Mesodermal cell (in vitro differentiated cells): ENCODE measurements at regions not wholly inside any gene's neighbourhood (a gene's known extent, or its start where the extent isn't known, plus 50 kb on each side); places are given as distances from the start of the nearest gene placed in this dataset.
"Not testable (repeated sequence)": the region's sequence is repeated elsewhere in the genome, so short reads cannot be mapped to it uniquely, and the experiment has no call there.

Experiments
- H3K27ac ChIP-seq: 2 replicates; pipeline ENCODE4 v1.7.0; 2013; ENCODE audit warnings: mild to moderate bottlenecking, low read depth, low read length, moderate library complexity; ENCODE audit not compliant: severe bottlenecking
- H3K36me3 ChIP-seq: 2 replicates; pipeline ENCODE4 v1.7.1; 2013; ENCODE audit warnings: mild to moderate bottlenecking, low read length, moderate library complexity; ENCODE audit not compliant: control insufficient read depth, insufficient read depth
- H3K4me1 ChIP-seq: one replicate; pipeline ENCODE4 v1.7.1; 2013; ENCODE audit warnings: mild to moderate bottlenecking, low read length; ENCODE audit not compliant: insufficient read depth, control insufficient read depth, poor library complexity, severe bottlenecking
- H3K4me3 ChIP-seq: 2 replicates; pipeline ENCODE4 v1.7.0; 2013; ENCODE audit warnings: low read length, control low read depth, mild to moderate bottlenecking; ENCODE audit not compliant: insufficient read depth, poor library complexity, severe bottlenecking; ENCODE audit errors: extremely low read depth
- H3K9me3 ChIP-seq: 2 replicates; pipeline ENCODE4 v1.7.1; 2013; ENCODE audit warnings: mild to moderate bottlenecking, low read length, moderate library complexity; ENCODE audit not compliant: control insufficient read depth
- whole genome bisulfite sequencing, 2 experiments: methylation state at CpG; one replicate each; pipeline ENCODE4 v1.1.5; 2013; ENCODE audit warnings: missing lambda C conversion rate in 2 of 2; ENCODE audit not compliant: insufficient coverage in 2 of 2; 5-methylcytosine and 5-hydroxymethylcytosine counted together

DNA sequence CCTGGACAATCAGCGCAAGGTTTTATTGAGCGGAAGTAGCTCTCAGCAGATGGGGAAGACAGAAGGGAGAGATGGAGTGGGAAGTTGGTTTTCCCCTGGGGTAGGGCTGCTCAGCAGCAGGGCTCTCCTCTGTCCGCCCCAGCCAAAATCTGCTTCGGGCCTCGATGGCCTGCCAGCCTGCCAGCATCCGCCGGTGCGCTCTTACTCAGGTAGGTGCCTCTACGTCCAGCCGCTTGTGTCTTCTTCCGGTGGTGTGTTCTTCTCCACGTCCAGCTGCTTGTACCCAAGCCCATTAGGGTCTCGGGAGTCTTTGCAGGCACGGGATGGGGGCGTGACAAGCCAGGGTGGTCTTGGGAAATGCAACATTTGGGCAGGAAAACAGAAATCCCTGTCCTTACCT, 1340.0 kb upstream of the MAP3K7 start:
- Histone ChIP-seq H3K9me3 (no peaks in the 10 kb centered on the region), H3K27ac (no peak overlapping the region), H3K36me3 (no peaks in the 10 kb centered on the region), H3K4me1 (no peaks in the 10 kb centered on the region), H3K4me3 (no peak overlapping the region)
- 96 to 97% methylated on average over 11 to 12 of the region's 15 CpGs for WGBS, 2 experiments

DNA sequence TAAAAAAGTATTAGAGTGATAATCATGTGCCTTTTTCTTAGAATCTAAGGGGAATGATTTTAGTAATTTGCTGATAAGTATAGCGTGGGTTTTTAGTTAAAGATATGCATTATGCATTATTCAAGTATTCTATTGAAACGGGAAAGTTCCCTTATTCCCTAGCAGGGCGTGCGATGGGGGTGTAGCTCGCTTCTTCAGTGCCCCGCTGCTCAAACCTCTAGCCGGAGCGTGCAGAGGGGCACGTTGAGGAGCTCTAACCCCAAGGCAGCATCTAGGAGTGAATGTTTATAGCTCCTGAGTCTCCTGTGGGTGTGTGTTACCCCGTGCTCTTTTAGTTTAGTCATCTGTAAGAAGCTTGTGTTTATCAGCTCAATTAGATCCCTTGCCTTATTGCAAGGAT, 1339.5 kb upstream of the MAP3K7 start:
- WGBS, 2 experiments, result 95% methylated on average over 4 to 7 of the region's 10 CpGs
- Histone ChIP-seq H3K9me3 (no peaks in the 10 kb centered on the region), H3K4me1 (no peaks in the 10 kb centered on the region), H3K27ac (no peak overlapping the region), H3K36me3 (no peaks in the 10 kb centered on the region), H3K4me3 (no peak overlapping the region)

DNA sequence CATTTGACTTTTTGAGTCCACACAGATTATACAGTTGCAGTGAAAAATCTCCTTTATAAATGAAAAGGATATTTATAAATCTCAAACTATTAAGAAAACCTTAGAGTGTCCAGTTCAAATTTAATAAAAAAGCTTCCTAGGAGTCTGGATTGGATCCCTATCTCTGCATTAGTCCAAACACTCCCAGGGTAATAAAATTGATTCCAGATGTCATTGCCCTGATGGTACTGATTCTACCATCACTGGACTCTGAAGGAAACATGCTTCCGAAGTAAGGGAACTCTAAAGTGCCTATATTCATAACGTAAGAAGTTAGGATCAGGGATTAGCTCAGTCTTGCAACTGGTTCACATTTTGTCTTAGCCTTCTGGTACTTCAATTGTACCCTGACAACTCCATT, 1325.1 kb upstream of the MAP3K7 start:
- Histone ChIP-seq H3K36me3 (no peaks in the 10 kb centered on the region), H3K4me3 (no peak overlapping the region), H3K4me1 (no peaks in the 10 kb centered on the region), H3K27ac (no peak overlapping the region), H3K9me3 (no peaks in the 10 kb centered on the region)
- WGBS, 2 experiments, result 93 to 100% methylated on average over 2 of the region's 2 CpGs

- no peaks in the 10 kb centered on the region for H3K36me3 ChIP-seq
- WGBS, 2 experiments, result 75 to 100% methylated on average over 2 of the region's 4 CpGs
- no peak overlapping the region for H3K4me3 ChIP-seq
- H3K4me1 ChIP-seq, result no peaks in the 10 kb centered on the region
- no peaks in the 10 kb centered on the region for H3K9me3 ChIP-seq
- H3K27ac ChIP-seq, result no peak overlapping the region
Measured at GRCh38 chr6:91904586-91905164, 1317.8 kb upstream of the MAP3K7 start.

- Histone ChIP-seq H3K27ac (no peak overlapping the region), H3K4me1 (no peaks in the 10 kb centered on the region), H3K9me3 (peaks cover 5% of the 10 kb centered on the region), H3K36me3 (no peaks in the 10 kb centered on the region), H3K4me3 (no peak overlapping the region)
- 87 to 89% methylated on average over 3 to 5 of the region's 6 CpGs for WGBS, 2 experiments
Measured at GRCh38 chr6:91895599-91896285, 1308.9 kb upstream of the MAP3K7 start.

DNA sequence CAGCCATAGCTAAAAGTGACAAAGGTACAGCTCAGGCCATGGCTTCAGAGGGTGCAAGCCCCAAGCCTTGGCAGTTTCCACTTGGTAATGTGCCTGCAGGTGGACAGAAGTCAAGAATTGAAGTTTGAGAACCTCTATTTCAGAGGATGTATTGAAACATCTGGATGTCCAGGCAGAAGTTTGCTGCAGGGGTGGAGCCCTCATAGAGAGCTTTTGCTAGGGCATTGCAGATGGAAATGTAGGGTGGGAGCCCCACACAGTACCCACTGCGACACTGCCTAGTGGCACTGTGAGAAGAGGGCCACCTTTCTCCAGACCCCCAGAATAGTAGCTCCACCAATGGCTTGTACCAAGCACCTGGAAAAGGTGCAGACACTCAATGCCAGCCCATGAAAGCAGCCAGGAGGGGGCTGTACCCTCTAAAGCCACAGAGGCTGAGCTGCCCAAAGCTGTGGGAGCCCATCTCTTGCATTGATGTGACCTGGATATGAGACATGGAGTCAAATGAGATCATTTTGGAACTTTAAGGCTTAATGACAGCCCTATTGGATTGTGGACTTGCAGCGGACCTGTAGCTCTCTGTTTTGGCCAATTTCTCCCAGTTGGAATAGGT, 1299.4 kb upstream of the MAP3K7 start:
- no peaks in the 10 kb centered on the region for H3K36me3 ChIP-seq
- no peaks in the 10 kb centered on the region for H3K4me1 ChIP-seq
- WGBS, 2 experiments, result 100% methylated on average over 1 of the region's 2 CpGs; no CpG with 5 or more reads in 1 of the 2 experiments
- peaks cover 12% of the 10 kb centered on the region for H3K9me3 ChIP-seq
- no peak overlapping the region for H3K4me3 ChIP-seq
- H3K27ac ChIP-seq, result no peak overlapping the region

DNA sequence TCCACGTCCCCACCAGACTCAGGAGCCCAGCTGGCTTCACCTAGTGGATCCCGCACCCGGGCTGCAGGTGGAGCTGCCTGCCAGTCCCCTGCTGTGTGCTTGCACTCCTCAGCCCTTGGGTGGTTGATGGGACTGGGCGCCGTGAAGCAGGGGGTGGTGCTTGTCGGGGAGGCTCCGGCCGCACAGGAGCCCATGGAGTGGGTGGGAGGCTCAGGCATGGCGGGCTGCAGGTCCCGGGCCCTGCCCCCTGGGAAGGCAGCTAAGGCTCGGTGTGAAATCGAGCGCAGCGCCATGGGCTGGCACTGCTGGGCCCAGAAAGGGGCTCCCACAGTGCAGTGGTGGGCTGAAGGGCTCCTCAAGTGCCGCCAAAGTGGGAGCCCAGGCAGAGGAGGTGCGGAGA, 1294.9 kb upstream of the MAP3K7 start:
- not testable (repeated sequence) for H3K4me3 ChIP-seq, H3K27ac ChIP-seq, H3K4me1 ChIP-seq, H3K36me3 ChIP-seq
- 80 to 97% methylated on average over 4 to 11 of the region's 16 CpGs for WGBS, 2 experiments
- H3K9me3 ChIP-seq, result peaks cover 10% of the 10 kb centered on the region

DNA sequence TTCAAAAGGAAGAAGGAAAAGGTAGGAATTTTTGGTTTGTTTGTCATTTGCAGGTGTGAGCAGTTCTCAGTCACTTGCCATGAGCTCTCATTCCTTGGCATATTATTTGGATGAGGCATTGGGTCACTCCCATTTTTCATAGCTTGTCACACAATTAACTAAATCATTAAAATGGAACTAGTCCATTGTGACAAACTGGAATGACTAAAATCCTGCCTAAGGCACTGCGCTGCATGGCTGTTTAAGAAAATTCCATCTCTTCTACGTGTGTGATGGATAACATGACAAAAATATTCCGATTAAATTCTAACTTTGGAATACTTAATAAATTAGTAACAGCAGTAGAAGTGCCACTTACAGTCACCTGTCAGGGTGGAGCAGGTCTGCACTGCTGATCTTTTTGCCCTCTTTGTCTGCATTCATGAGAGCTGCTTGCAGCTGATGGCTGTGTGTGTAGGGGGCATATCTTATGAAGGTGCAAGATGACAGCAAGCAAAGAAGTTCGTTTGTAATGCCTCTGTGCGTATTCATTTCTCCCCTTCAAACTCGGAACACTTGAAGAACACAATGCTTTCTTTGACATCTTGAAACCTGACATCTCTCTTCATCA, 1292.6 kb upstream of the MAP3K7 start:
- no peaks in the 10 kb centered on the region for H3K36me3 ChIP-seq
- no peaks in the 10 kb centered on the region for H3K4me1 ChIP-seq
- no peak overlapping the region for H3K27ac ChIP-seq
- H3K4me3 ChIP-seq, result no peak overlapping the region
- 60 to 90% methylated on average over 1 to 2 of the region's 6 CpGs for WGBS, 2 experiments
- H3K9me3 ChIP-seq, result no peaks in the 10 kb centered on the region

- H3K4me1 ChIP-seq, result no peaks in the 10 kb centered on the region
- H3K4me3 ChIP-seq, result no peak overlapping the region
- no CpG with 5 or more reads among the region's 1 CpG for whole genome bisulfite sequencing, 2 experiments
- H3K36me3 ChIP-seq, result no peaks in the 10 kb centered on the region
- no peaks in the 10 kb centered on the region for H3K9me3 ChIP-seq
- no peak overlapping the region for H3K27ac ChIP-seq
Measured at GRCh38 chr6:91877994-91878393, 1291.1 kb upstream of the MAP3K7 start.

DNA sequence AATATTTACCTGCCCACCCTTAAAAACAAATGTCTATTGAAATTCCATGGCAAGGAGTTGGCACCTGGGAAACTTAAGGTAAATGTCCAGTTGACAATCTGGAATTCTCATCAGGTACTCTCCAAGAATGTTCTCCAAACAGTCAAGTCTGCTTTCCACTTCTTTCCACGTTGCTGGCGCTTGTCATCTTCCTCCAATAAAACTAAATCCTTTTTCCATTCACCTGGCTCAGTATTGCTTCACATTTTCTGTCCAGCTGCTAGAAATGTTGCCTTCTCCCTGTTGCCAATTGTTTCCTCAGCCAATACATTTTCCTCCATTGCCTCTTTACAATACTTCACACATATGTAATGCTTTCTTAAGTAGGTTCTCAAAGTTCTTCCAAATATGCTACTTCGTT, 1288.1 kb upstream of the MAP3K7 start:
- Histone ChIP-seq H3K4me3 (no peak overlapping the region), H3K4me1 (no peaks in the 10 kb centered on the region), H3K9me3 (no peaks in the 10 kb centered on the region), H3K36me3 (no peaks in the 10 kb centered on the region), H3K27ac (no peak overlapping the region)
- WGBS, 2 experiments, result 84 to 96% methylated on average over 2 of the region's 3 CpGs
